A673 (cell line): ENCODE measurements at regions not wholly inside any gene's neighbourhood (a gene's known extent, or its start where the extent isn't known, plus 50 kb on each side); places are given as distances from the start of the nearest gene placed in this dataset.

ENCODE experiments used
- BruUV-seq: library from RNA; stranded (reverse); fragments of 400-500 nt; replicated peaks from 2 replicates; lab custom pipeline; 2021; lab: Mats Ljungman, UMichigan
- CTCF ChIA-PET: fragments of 300-600 bp; sonication (Branson Sonifier 250); formaldehyde crosslinking; loops from one replicate; lab custom pipeline; 2022; ENCODE audit warnings: antibody characterized with exemption; lab: Charles Lee
- POLR2A ChIA-PET: fragments of 300-600 bp; sonication (Branson Sonifier 250); formaldehyde crosslinking; loops from one replicate; lab custom pipeline; 2022; ENCODE audit warnings: antibody characterized with exemption; ENCODE audit not compliant: low non-redundant PET; lab: Charles Lee
- DNase-seq: peaks from one replicate; pipeline ENCODE4 v3.0.0-alpha.2; 2015; ENCODE audit warnings: low spot score
- H3K27ac ChIP-seq: fragments of 200-600 bp; sonication (generic); 2 replicates; pipeline ENCODE4 v1.5.1; 2016; ENCODE audit warnings: mixed run types, low read depth, mild to moderate bottlenecking, mixed read lengths, antibody characterized with exemption, low read length; ENCODE audit not compliant: poor library complexity, severe bottlenecking
- H3K27me3 ChIP-seq: fragments of 200-600 bp; sonication (generic); replicated peaks from 2 replicates; pipeline ENCODE4 v1.6.1; 2017; ENCODE audit warnings: mixed run types, low read depth, mild to moderate bottlenecking, mixed read lengths, antibody characterized with exemption, low read length; ENCODE audit not compliant: insufficient read depth, poor library complexity
- H3K36me3 ChIP-seq: fragments of 200-600 bp; sonication (generic); 2 replicates; pipeline ENCODE4 v1.6.1; 2016; ENCODE audit warnings: mixed run types, mild to moderate bottlenecking, mixed read lengths, antibody characterized with exemption, low read length; ENCODE audit not compliant: insufficient read depth, poor library complexity, severe bottlenecking
- H3K4me1 ChIP-seq: fragments of 200-600 bp; sonication (generic); 2 replicates; pipeline ENCODE4 v1.6.1; 2017; ENCODE audit warnings: mixed run types, mild to moderate bottlenecking, mixed read lengths, antibody characterized with exemption, low read length; ENCODE audit not compliant: insufficient read depth, poor library complexity, severe bottlenecking
- H3K4me3 ChIP-seq: fragments of 200-600 bp; sonication (generic); 2 replicates; pipeline ENCODE4 v1.5.1; 2016; ENCODE audit warnings: low read depth, mixed run types, mild to moderate bottlenecking, mixed read lengths, low read length; ENCODE audit not compliant: poor library complexity, severe bottlenecking
- H3K9me3 ChIP-seq: fragments of 200-600 bp; sonication (generic); 2 replicates; pipeline ENCODE4 v1.6.1; 2016; ENCODE audit warnings: mixed run types, low read depth, mild to moderate bottlenecking, mixed read lengths, antibody characterized with exemption, low read length; ENCODE audit not compliant: poor library complexity, severe bottlenecking
- CTCF ChIP-seq: fragments of 300-800, 200-600 bp; sonication (generic); conservative IDR thresholded peaks from 2 replicates; pipeline ENCODE4 v1.5.1; 2017; ENCODE audit warnings: low read depth, mild to moderate bottlenecking, antibody characterized with exemption, low read length, moderate library complexity, mixed read lengths
- EZH2 ChIP-seq: fragments of 200-600 bp; sonication (generic); IDR thresholded peaks from 2 replicates; pipeline ENCODE4 v1.6.1; 2017; ENCODE audit warnings: borderline replicate concordance, low read depth, mild to moderate bottlenecking, mixed read lengths, antibody characterized with exemption, low read length; ENCODE audit not compliant: poor library complexity, severe bottlenecking
- intact Hi-C: fragments of 100-400 bp; cut with micrococcal nuclease; formaldehyde crosslinking; loops from one replicate; pipeline ENCODE4 v1.10.0; 2022; ENCODE audit not compliant: unreplicated experiment

- Histone ChIP-seq H3K27me3 (no peaks in the 10 kb centered on the region), H3K9me3 (no peaks in the 10 kb centered on the region), H3K4me3 (no peak overlapping the region), H3K36me3 (no peaks in the 10 kb centered on the region), H3K27ac (no peak overlapping the region), H3K4me1 (peaks cover 16% of the 10 kb centered on the region)
- DNase-seq, result no peak
- no TSS peak for BruUV-seq
- ChIA-PET CTCF (interaction anchor here (0.9 to 1.1 kb wide), 2 partner anchors 10 to 12 kb away, joined by 4 to 5 read pairs; no protein-coding TSS in a partner anchor), POLR2A (no interaction called here)
- intact Hi-C loops, result no loop called here
- TF ChIP-seq EZH2, result no peak
- no peak for TF ChIP-seq CTCF
Measured at GRCh38 chr16:85431431-85432124, 181.5 kb upstream of the GSE1 start.

- H3K36me3 ChIP-seq, result no peaks in the 10 kb centered on the region
- H3K27me3 ChIP-seq, result no peaks in the 10 kb centered on the region
- intact Hi-C loops, result no loop called here
- CTCF ChIA-PET, result no interaction called here
- no peak overlapping the region for H3K4me3 ChIP-seq
- BruUV-seq, result no TSS peak
- H3K27ac ChIP-seq, result no peak overlapping the region
- POLR2A ChIA-PET, result no interaction called here
- TF ChIP-seq CTCF (no peak), EZH2 (no peak)
- DNase-seq, result no peak
- H3K4me1 ChIP-seq, result peaks cover 26% of the 10 kb centered on the region
- no peaks in the 10 kb centered on the region for H3K9me3 ChIP-seq
Measured at GRCh38 chr16:85432606-85433005, 180.5 kb upstream of the GSE1 start.

- ChIA-PET CTCF (no interaction called here), POLR2A (no interaction called here)
- no TSS peak for BruUV-seq
- Histone ChIP-seq H3K9me3 (no peaks in the 10 kb centered on the region), H3K4me3 (no peak overlapping the region), H3K36me3 (no peaks in the 10 kb centered on the region), H3K27ac (no peak overlapping the region), H3K4me1 (peaks cover 27% of the 10 kb centered on the region), H3K27me3 (no peaks in the 10 kb centered on the region)
- DNase-seq, result no peak
- intact Hi-C loops, result no loop called here
- TF ChIP-seq EZH2 (no peak), CTCF (no peak)
Measured at GRCh38 chr16:85433477-85433876, 179.6 kb upstream of the GSE1 start.
